ENCODE measurements at regions not wholly inside any gene's neighbourhood (a gene's known extent, or its start where the extent isn't known, plus 50 kb on each side); places are given as distances from the start of the nearest gene placed in this dataset.

- in situ Hi-C loops (cut with MboI; ENCODE audit: low sequenced_read_pairs): no loop called here
These were observed 244.5 kb upstream of the PKDCC start for GRCh38 chr2:41803361-41803760.

- in situ Hi-C loops (cut with MboI; ENCODE audit: low sequenced_read_pairs): no loop called here
These were observed 241.5 kb upstream of the PKDCC start for GRCh38 chr2:41806286-41806685.

GRCh38 chr2:41821167-41821566 is 226.7 kb upstream of the PKDCC start:
- in situ Hi-C loops (cut with MboI; ENCODE audit: low sequenced_read_pairs): no loop called here

- in situ Hi-C loops (cut with MboI; ENCODE audit: low sequenced_read_pairs): no loop called here
These were observed 220.9 kb upstream of the PKDCC start for GRCh38 chr2:41826921-41827320.

- in situ Hi-C loops (cut with MboI; ENCODE audit: low sequenced_read_pairs): no loop called here
These were observed 220.4 kb upstream of the PKDCC start for GRCh38 chr2:41827354-41827971.

GRCh38 chr2:41828052-41828643 is 219.7 kb upstream of the PKDCC start:
- in situ Hi-C loops (cut with MboI; ENCODE audit: low sequenced_read_pairs): no loop called here

GRCh38 chr2:41829052-41829451 is 218.8 kb upstream of the PKDCC start:
- in situ Hi-C loops (cut with MboI; ENCODE audit: low sequenced_read_pairs): no loop called here

- in situ Hi-C loops (cut with MboI; ENCODE audit: low sequenced_read_pairs): no loop called here
These were observed 217.2 kb upstream of the PKDCC start for GRCh38 chr2:41830600-41830999.

- in situ Hi-C loops (cut with MboI; ENCODE audit: low sequenced_read_pairs): no loop called here
These were observed 215.6 kb upstream of the PKDCC start for GRCh38 chr2:41832218-41832617.

GRCh38 chr2:41835401-41835800 is 212.4 kb upstream of the PKDCC start:
- in situ Hi-C loops (cut with MboI; ENCODE audit: low sequenced_read_pairs): no loop called here

- in situ Hi-C loops (cut with MboI; ENCODE audit: low sequenced_read_pairs): no loop called here
These were observed 210.9 kb upstream of the PKDCC start for GRCh38 chr2:41836948-41837347.

GRCh38 chr2:41837610-41838009 is 210.2 kb upstream of the PKDCC start:
- in situ Hi-C loops (cut with MboI; ENCODE audit: low sequenced_read_pairs): no loop called here

- in situ Hi-C loops (cut with MboI; ENCODE audit: low sequenced_read_pairs): no loop called here
These were observed 206.9 kb upstream of the PKDCC start for GRCh38 chr2:41840702-41841551.

- in situ Hi-C loops (cut with MboI; ENCODE audit: low sequenced_read_pairs): no loop called here
These were observed 200.9 kb upstream of the PKDCC start for GRCh38 chr2:41846962-41847361.

GRCh38 chr2:41847744-41848441 is 199.9 kb upstream of the PKDCC start:
- in situ Hi-C loops (cut with MboI; ENCODE audit: low sequenced_read_pairs): no loop called here

GRCh38 chr2:41851554-41851953 is 196.3 kb upstream of the PKDCC start:
- in situ Hi-C loops (cut with MboI; ENCODE audit: low sequenced_read_pairs): no loop called here

GRCh38 chr2:41853427-41854191 is 194.2 kb upstream of the PKDCC start:
- in situ Hi-C loops (cut with MboI; ENCODE audit: low sequenced_read_pairs): no loop called here

GRCh38 chr2:41854227-41854626 is 193.6 kb upstream of the PKDCC start:
- in situ Hi-C loops (cut with MboI; ENCODE audit: low sequenced_read_pairs): no loop called here

- in situ Hi-C loops (cut with MboI; ENCODE audit: low sequenced_read_pairs): no loop called here
These were observed 190.9 kb upstream of the PKDCC start for GRCh38 chr2:41856946-41857345.

GRCh38 chr2:41859615-41860514 is 188.0 kb upstream of the PKDCC start:
- in situ Hi-C loops (cut with MboI; ENCODE audit: low sequenced_read_pairs): no loop called here
